ENCODE measurements at regions not wholly inside any gene's neighbourhood (a gene's known extent, or its start where the extent isn't known, plus 50 kb on each side); places are given as distances from the start of the nearest gene placed in this dataset.

- no peak overlapping the region for H3K4me3 ChIP-seq (ENCODE audit: low read length)
- H3K36me3 ChIP-seq (ENCODE audit: control insufficient read depth, low read length) = no peaks in the 10 kb centered on the region
- no peaks in the 10 kb centered on the region for H3K4me1 ChIP-seq (ENCODE audit: control insufficient read depth, low read length)
- no peaks in the 10 kb centered on the region for H3K9me3 ChIP-seq (ENCODE audit: control insufficient read depth, insufficient read depth, low read length)
- H3K4me2 ChIP-seq (ENCODE audit: low read length) = no peak overlapping the region
- H3K79me2 ChIP-seq (ENCODE audit: control insufficient read depth, low read length) = no peaks in the 10 kb centered on the region
- H3F3A ChIP-seq (ENCODE audit: control insufficient read depth, insufficient read depth) = no peaks in the 10 kb centered on the region
- H3K27me3 ChIP-seq (ENCODE audit: control insufficient read depth, low read length) = no peaks in the 10 kb centered on the region
- no peaks in the 10 kb centered on the region for H3K9me2 ChIP-seq (replicated peaks; ENCODE audit: control insufficient read depth, low read length)
- TF ChIP-seq CTCF (IDR thresholded peaks at IDR 0.05; ENCODE audit: low read depth, low read length, poor library complexity, severe bottlenecking) = no peak
- TF ChIP-seq EZH2phosphoT487 (IDR thresholded peaks at IDR 0.05; ENCODE audit: borderline replicate concordance, low read length) = no peak
- no peak overlapping the region for H3K27ac ChIP-seq (ENCODE audit: low read depth, low read length)
- no peaks in the 10 kb centered on the region for H4K20me1 ChIP-seq (ENCODE audit: control insufficient read depth, insufficient read depth, low read depth, low read length)
These were observed 251.1 kb upstream of the CD180 start for GRCh38 chr5:67447732-67448131.

DNA sequence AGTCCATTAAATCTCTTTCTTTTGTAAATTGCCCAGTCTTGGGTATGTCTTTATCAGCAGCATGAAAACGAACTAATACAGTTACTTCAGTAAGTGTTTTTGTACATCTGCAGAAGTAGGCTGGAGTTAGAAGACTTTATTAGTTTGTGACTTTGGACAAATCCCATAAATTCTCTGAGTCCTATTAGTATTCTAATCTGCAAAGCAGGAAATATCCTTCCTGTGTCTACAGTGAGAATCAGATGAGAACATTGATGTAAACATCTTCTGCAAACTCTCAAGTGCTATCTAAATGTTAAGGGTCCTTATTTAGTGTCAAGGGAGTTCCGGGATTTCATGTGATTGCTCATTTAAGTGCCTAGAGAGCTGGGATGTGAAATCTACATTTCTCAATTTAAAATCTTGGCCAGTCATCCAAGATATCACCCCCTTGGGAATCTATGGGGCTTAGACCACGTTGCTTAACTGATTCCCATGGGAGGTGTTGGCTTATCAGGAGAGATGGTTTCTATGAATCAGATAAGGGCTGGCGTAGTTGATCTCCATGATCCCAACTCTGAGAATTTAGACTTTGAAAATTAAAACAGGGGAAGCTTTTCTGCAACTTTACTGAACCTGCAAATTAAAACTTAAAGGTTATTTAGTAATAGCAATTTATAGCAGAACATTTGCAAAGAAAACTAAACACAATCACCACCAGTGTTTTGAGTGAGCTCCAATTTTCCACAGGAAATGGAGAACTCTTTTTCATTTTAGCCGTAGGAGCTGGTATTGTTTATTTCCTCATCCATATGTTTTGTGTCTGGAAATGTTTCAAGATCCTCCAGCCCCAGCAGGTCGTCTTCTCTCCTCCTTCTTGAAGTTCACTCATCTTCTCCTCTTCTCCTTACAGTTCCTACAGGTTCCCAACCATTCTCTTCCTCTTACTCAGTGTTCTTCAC is 241.6 kb upstream of the CD180 start:
- Histone ChIP-seq H3K9me2 (replicated peaks; ENCODE audit: control insufficient read depth, low read length) (no peaks in the 10 kb centered on the region), H4K20me1 (ENCODE audit: control insufficient read depth, insufficient read depth, low read depth, low read length) (no peaks in the 10 kb centered on the region), H3K9me3 (ENCODE audit: control insufficient read depth, insufficient read depth, low read length) (no peaks in the 10 kb centered on the region), H3K27me3 (ENCODE audit: control insufficient read depth, low read length) (no peaks in the 10 kb centered on the region), H3K79me2 (ENCODE audit: control insufficient read depth, low read length) (no peaks in the 10 kb centered on the region), H3K36me3 (ENCODE audit: control insufficient read depth, low read length) (no peaks in the 10 kb centered on the region), H3F3A (ENCODE audit: control insufficient read depth, insufficient read depth) (no peaks in the 10 kb centered on the region), H3K4me1 (ENCODE audit: control insufficient read depth, low read length) (no peaks in the 10 kb centered on the region), H3K4me3 (ENCODE audit: low read length) (no peak overlapping the region), H3K27ac (ENCODE audit: low read depth, low read length) (no peak overlapping the region), H3K4me2 (ENCODE audit: low read length) (no peak overlapping the region)
- TF ChIP-seq EZH2phosphoT487 (IDR thresholded peaks at IDR 0.05; ENCODE audit: borderline replicate concordance, low read length) = no peak
- no peak for TF ChIP-seq CTCF (IDR thresholded peaks at IDR 0.05; ENCODE audit: low read depth, low read length, poor library complexity, severe bottlenecking)

- Histone ChIP-seq H3K4me3 (ENCODE audit: low read length) (no peak overlapping the region), H3K36me3 (ENCODE audit: control insufficient read depth, low read length) (no peaks in the 10 kb centered on the region), H3F3A (ENCODE audit: control insufficient read depth, insufficient read depth) (no peaks in the 10 kb centered on the region), H3K9me3 (ENCODE audit: control insufficient read depth, insufficient read depth, low read length) (no peaks in the 10 kb centered on the region), H3K9me2 (replicated peaks; ENCODE audit: control insufficient read depth, low read length) (no peaks in the 10 kb centered on the region), H3K4me2 (ENCODE audit: low read length) (no peak overlapping the region), H3K4me1 (ENCODE audit: control insufficient read depth, low read length) (no peaks in the 10 kb centered on the region), H4K20me1 (ENCODE audit: control insufficient read depth, insufficient read depth, low read depth, low read length) (no peaks in the 10 kb centered on the region), H3K27ac (ENCODE audit: low read depth, low read length) (no peak overlapping the region), H3K79me2 (ENCODE audit: control insufficient read depth, low read length) (no peaks in the 10 kb centered on the region), H3K27me3 (ENCODE audit: control insufficient read depth, low read length) (no peaks in the 10 kb centered on the region)
- TF ChIP-seq CTCF (IDR thresholded peaks at IDR 0.05; ENCODE audit: low read depth, low read length, poor library complexity, severe bottlenecking) = no peak
- TF ChIP-seq EZH2phosphoT487 (IDR thresholded peaks at IDR 0.05; ENCODE audit: borderline replicate concordance, low read length) = no peak
These were observed 238.4 kb upstream of the CD180 start for GRCh38 chr5:67435032-67435431.

Data from DOHH2 (cell line).